ENCODE measurements at regions not wholly inside any gene's neighbourhood (a gene's known extent, or its start where the extent isn't known, plus 50 kb on each side); places are given as distances from the start of the nearest gene placed in this dataset.
A peak's percentile ranks its signal among the peaks of the same experiment; 100 is the strongest.

DNA sequence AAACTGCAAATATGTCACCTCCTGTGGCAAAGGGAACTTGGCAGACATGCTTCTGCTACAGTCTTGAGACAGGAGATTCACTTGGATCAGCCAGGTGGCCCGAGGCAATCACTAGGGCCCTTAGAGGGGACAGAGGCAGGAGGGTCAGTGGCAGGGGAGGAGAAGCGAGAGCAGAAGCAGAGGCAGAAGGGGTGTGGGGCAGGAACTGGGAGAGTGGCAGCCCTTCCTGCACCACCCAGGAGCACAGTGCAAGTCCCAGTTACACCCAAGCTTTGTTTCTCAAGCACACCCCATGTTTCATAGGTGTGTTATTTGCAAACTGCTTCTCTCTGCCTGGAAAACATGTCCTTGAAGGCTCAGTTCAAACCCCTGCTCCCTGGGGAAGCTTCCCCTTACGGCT, 309.7 kb upstream of the MYT1L start:
- no peak for ATAC-seq
- DNase-seq = no peak

DNA sequence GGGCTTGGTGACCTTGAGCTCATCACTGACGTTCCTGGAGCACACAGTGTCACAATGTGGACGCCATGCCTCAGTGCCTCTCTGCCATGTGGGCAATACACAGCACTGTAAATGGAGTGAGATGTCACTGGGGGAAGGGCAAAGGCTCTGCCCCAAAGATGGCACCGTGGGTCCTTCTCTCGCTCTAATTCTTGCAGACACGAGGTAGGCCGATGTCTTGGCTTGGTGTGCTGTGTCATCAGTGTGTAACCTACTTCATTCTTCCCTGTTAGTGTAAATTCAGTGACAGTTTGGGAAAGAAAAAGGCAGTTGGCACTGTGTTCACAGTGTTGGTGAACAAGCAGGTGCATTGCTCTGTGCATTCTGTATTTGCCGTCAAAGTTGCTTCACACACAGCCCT, 309.3 kb upstream of the MYT1L start:
- no peak for DNase-seq
- ATAC-seq = no peak

GRCh38 chr2:2639251-2640139, 308.4 kb upstream of the MYT1L start:
- ATAC-seq = no peak

GRCh38 chr2:2638547-2639220, 307.6 kb upstream of the MYT1L start:
- no peak for DNase-seq
- ATAC-seq = no peak

More at GRCh38 chr2:2639251-2640139, 308.4 kb upstream of the MYT1L start:
- DNase-seq = no peak

DNA sequence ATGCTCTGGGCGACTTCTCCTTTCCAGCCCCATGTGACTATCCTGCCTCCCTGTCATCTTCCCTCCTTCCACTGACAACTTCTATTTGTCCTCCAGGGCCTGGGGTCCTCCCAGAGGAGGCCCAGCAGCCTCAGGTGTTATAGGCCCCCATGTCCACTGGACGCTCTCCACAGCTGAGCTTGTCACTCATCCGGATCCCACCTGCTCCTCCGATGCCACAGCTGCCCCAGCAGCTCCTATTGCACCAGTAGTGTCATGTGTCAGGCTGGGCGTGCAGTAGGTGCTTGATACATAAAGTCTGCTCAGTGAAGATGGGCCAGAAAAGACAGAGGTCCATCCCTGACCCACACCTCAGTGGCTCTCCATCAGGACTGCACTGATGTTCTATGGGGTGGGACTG, 305.7 kb upstream of the MYT1L start:
- no peak for DNase-seq
- no peak for ATAC-seq

DNA sequence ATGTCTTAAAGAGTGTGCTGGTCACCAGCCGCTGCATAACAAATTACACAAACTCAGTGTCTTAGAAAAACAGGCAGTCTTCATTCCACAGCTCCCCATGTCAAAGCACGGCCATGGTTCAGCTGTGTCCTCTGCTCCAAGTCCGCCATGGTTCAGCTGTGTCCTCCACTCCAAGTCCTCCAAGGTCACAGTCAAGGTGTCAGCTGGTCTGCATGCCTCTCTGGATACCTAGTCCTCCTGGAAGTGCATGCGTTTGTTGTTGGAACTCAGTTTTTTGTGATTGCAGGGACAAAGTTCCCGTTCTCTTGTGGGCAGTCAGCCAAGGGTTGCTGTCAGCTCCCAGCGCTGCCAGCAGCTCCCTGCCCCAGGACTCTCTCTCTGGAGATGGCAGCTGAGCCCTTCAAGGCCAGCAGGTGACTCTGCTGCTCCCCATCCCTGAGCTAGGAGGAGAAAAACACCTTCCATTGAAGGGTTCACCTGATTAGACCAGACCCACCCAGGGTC, 304.0 kb upstream of the MYT1L start:
- DNase-seq (no peak), ATAC-seq (no peak)

GRCh38 chr2:2633017-2633416, 301.9 kb upstream of the MYT1L start:
- ATAC-seq (no peak), DNase-seq (no peak)

GRCh38 chr2:2623939-2624338, 292.9 kb upstream of the MYT1L start:
- DNase-seq = no peak
- no peak for ATAC-seq

DNA sequence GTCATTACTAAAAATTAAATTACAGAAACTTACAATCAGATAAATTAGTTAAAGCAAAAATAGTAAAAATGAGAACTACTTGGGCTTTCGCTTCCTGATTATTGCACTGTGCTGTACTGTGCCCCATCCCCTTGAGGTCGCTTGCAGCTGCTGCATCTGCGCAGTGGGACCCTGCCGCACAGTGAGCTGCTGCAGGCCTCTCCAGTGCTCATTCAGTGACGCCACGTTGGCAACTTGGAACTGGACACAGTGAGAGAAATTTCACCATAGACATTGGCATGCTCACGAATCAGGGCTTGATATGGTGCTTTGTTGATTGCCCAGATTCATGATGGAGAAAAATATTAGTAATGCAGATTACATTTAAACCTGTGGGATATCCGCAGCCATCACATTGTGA, 290.8 kb upstream of the MYT1L start:
- DNase-seq = no peak
- ATAC-seq = no peak

GRCh38 chr2:2620604-2621003, 289.5 kb upstream of the MYT1L start:
- no peak for ATAC-seq
- no peak for DNase-seq

DNA sequence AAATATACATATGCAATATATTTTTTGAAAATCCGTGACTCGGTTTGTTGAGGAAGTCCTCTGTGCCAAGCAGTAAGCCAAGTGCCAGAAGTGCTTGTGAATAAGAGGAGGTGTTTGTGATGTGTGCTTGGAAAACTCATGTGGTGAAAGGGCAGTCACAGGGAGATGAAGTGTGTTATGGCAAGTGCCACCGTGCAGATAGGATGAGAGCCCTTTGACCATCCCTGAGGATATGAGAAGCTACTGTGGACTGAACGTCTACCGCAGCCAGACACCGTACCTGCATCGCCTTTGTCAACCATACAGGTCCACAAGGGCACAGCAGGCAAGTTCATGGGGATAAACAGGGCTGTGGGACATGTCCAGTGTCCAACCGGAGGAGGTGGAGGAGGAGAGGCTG, 288.9 kb upstream of the MYT1L start:
- ATAC-seq = no peak
- no peak for DNase-seq

- DNase-seq (no peak), ATAC-seq (no peak)
Measured at GRCh38 chr2:2614452-2614851, 283.4 kb upstream of the MYT1L start.

DNA sequence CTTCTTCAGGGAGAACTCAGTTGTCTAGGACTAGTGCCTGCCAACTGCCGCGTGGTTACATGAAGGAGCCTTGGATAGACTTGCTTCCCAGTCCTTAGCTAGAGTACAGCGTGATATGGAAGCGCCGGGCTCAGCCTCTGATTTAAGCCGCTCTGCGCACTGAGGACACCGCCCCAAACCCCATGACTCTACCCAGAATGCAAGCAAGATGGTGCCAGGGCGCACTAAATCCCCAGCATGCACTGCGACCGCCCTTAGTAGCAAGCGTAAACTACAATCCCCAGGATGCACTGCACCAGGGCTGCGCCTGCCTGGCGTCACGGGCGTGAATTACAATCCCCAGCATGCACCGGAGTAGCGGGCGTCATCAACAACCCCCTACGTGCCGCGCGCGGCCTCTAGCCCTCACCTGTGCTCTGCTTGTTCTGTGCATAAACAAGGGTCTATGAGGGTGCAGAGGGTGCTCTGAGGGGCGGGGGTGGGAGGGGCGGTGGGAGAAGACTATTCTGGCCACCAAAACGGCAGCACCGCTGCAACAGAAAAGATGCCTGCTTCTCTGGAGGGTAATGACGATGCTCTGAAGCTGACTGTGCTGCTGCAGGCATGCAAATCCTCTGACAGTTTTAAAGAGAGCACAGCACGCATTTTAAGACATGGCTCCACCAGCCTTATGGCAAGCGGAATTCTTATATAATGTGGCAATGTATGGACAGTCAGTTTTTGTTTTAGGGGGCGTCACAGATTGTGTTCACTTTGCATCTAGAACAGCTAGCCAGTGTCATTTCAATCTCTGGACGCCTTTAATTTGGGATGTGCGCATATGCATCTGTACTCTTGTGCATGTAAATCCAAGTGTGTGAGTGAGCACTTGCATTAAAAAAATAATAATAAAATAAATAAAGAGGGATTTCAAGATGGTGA, 282.5 kb upstream of the MYT1L start:
- ATAC-seq = peak; percentile 100
- DNase-seq = peak; percentile 85

DNA sequence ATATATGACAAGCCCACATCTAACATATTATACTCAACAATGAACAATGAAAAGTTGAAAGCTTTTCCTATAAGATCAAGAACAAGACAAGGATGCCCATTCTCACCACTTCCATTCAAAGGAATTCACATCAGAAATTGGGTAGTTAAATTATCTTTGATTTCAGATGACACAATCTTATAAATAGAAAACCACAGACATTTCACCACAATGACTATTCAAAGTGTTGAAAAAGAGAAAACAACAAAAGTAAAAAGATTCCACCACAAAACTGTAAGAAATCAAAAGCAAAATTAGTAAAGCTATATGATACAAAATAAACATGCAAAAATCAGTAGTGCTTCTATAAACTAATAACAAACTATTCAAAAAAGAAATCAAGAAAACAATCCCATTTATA, 279.7 kb upstream of the MYT1L start:
- DNase-seq (no peak), ATAC-seq (no peak)

DNA sequence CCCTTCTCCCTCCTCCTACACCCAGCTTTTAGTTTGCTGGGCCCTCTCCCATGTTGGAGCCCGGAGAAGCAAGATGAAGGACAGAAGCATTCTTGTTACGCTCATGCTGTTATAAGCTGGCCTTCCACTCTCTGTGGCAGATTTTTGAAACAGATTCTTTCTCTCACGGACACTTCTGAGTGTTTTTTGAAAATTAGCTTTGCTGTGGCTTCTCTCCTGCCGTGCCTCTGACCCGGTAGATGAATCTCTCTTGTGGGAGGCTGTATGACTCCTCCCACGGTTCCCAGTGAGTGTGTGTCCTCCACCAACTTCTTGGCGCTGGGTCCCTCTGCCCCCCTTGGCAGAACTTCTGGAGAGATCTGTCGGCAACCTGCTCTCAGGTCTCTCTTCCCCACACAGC, 269.3 kb upstream of the MYT1L start:
- ATAC-seq (no peak), DNase-seq (no peak)

DNA sequence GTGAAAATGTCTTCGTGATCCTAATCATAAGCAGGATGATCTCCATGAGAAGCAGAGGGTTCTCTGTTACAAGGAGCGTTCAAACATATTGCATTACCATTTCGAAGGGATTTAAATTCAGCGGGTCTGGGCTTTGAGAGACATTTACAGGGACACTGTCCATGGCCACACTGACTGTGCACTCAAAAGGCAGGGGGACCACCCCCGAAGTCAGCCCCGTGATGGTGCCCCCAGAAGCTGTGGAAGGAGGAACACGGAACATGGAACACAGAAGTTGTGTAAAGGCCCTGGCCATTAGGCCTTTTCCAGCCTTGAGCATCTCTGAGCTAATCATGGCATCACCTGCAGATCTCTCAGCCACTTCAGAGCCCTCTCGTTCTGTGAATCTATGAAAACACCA, 268.4 kb upstream of the MYT1L start:
- ATAC-seq (no peak), DNase-seq (no peak)

DNA sequence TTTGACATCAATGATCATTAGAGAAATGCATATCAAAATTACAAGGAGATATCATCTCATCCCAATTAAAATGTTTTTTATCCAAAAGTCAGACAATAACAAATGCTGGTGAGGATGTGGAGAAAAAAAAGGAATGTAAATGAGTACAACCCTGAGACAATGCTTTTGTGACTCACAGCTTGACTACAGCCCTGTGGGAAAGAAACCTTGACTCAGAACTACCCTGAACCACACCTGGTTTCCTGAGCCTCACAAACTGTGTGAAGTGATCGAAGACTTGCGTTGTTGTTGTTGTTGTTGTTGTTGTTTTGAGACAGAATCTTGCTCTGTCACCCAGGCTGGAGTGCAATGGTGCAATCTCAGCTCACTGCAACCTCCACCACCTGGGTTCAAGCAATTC, 266.6 kb upstream of the MYT1L start:
- no peak for DNase-seq
- ATAC-seq = peak; percentile 36

DNA sequence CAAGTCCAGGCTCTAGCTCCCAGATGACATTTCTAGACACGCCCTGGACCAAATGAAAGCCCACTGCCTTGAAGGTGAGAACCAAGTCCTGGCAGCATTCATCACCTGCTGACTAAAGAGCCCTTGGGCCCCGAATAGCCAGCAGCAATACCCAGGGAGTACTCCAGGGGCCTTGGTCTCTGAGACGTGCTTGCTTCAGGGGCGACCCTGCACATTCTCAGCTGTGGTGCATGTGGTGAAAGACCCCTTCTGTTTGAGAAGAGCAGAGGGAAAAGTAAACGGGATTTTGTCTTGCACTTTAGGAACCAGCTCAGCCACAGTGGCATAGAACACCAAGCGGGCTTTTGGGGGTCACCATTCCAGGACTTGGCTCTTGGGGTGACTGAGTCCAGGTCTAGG, 260.5 kb upstream of the MYT1L start:
- no peak for ATAC-seq
- DNase-seq = no peak

- DNase-seq (no peak), ATAC-seq (no peak)
Measured at GRCh38 chr2:2590841-2591541, 259.9 kb upstream of the MYT1L start.

GRCh38 chr2:2590141-2590540, 259.1 kb upstream of the MYT1L start:
- no peak for DNase-seq
- ATAC-seq = no peak

DNA sequence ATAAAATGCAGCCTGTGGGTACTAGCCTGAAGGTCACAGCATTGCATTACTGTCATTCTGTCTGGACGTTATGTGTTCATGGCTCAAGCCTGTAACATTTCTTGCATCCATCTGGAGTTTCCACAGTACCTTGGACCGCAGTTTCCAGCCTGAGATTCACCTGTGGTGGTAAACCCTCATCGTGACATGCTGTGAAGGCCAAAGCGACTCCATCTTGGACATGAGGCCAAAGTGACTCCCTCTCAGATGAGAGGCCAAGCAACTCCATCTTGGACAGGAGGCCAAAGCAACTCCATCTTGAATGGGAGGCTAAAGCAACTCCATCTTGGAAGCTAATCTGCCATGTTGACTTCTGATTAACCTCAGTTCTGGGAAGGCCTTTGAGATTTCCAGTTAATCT, 257.7 kb upstream of the MYT1L start:
- ATAC-seq = no peak
- no peak for DNase-seq

GRCh38 chr2:2587354-2587753, 256.3 kb upstream of the MYT1L start:
- no peak for ATAC-seq
- no peak for DNase-seq

Measured in stimulated activated naive CD8-positive, alpha-beta T cell treated with anti-CD3 and anti-CD28 coated beads, Interleukin-15, Interleukin-2, amounts not matched to agents 100 U/mL and 50 U/mL, for 24 hours (primary cell).